ENCODE measurements at regions not wholly inside any gene's neighbourhood (a gene's known extent, or its start where the extent isn't known, plus 50 kb on each side); places are given as distances from the start of the nearest gene placed in this dataset.

- Histone ChIP-seq H3K4me1 (ENCODE audit: low read depth, poor library complexity, severe bottlenecking) (no peaks in the 10 kb centered on the region), H3K9ac (no peak overlapping the region), H3K27me3 (ENCODE audit: insufficient read depth, low read depth) (no peaks in the 10 kb centered on the region), H4K20me1 (ENCODE audit: insufficient read depth) (no peaks in the 10 kb centered on the region), H3K79me2 (ENCODE audit: insufficient read depth, low read depth) (no peaks in the 10 kb centered on the region), H3K4me3 (IDR thresholded peaks at IDR 0.05; ENCODE audit: insufficient read depth, low read depth, low read length) (no peak overlapping the region), H2AFZ (ENCODE audit: low read depth) (no peak overlapping the region), H3K4me2 (no peak overlapping the region), H3K27ac (no peak overlapping the region), H3K36me3 (ENCODE audit: insufficient read depth) (no peaks in the 10 kb centered on the region)
- no peak for TF ChIP-seq CTCF (conservative IDR thresholded peaks at IDR 0.05; ENCODE audit: low read depth, low read length)
Measured at GRCh38 chr16:66238696-66239095, 127.8 kb upstream of the CDH5 start.

- Histone ChIP-seq H3K27ac (no peak overlapping the region), H4K20me1 (ENCODE audit: insufficient read depth) (no peaks in the 10 kb centered on the region), H3K9ac (no peak overlapping the region), H3K4me2 (no peak overlapping the region), H3K36me3 (ENCODE audit: insufficient read depth) (no peaks in the 10 kb centered on the region), H3K4me1 (ENCODE audit: low read depth, poor library complexity, severe bottlenecking) (no peaks in the 10 kb centered on the region), H3K4me3 (IDR thresholded peaks at IDR 0.05; ENCODE audit: insufficient read depth, low read depth, low read length) (no peak overlapping the region), H3K79me2 (ENCODE audit: insufficient read depth, low read depth) (no peaks in the 10 kb centered on the region), H3K27me3 (ENCODE audit: insufficient read depth, low read depth) (no peaks in the 10 kb centered on the region), H2AFZ (ENCODE audit: low read depth) (no peak overlapping the region)
- no peak for TF ChIP-seq CTCF (conservative IDR thresholded peaks at IDR 0.05; ENCODE audit: low read depth, low read length)
Measured at GRCh38 chr16:66236301-66236700, 130.2 kb upstream of the CDH5 start.

GRCh38 chr16:66231452-66232160, 134.9 kb upstream of the CDH5 start:
- Histone ChIP-seq H3K79me2 (ENCODE audit: insufficient read depth, low read depth) (no peaks in the 10 kb centered on the region), H3K9ac (no peak overlapping the region), H4K20me1 (ENCODE audit: insufficient read depth) (no peaks in the 10 kb centered on the region), H2AFZ (ENCODE audit: low read depth) (no peak overlapping the region), H3K27me3 (ENCODE audit: insufficient read depth, low read depth) (no peaks in the 10 kb centered on the region), H3K4me1 (ENCODE audit: low read depth, poor library complexity, severe bottlenecking) (no peaks in the 10 kb centered on the region), H3K4me2 (no peak overlapping the region), H3K27ac (no peak overlapping the region), H3K4me3 (IDR thresholded peaks at IDR 0.05; ENCODE audit: insufficient read depth, low read depth, low read length) (no peak overlapping the region), H3K36me3 (ENCODE audit: insufficient read depth) (no peaks in the 10 kb centered on the region)
- TF ChIP-seq CTCF (conservative IDR thresholded peaks at IDR 0.05; ENCODE audit: low read depth, low read length): no peak

GRCh38 chr16:66229651-66230050, 136.8 kb upstream of the CDH5 start:
- H3K4me2 ChIP-seq: no peak overlapping the region

More at GRCh38 chr16:66229651-66230050, 136.8 kb upstream of the CDH5 start:
- Histone ChIP-seq H3K4me3 (IDR thresholded peaks at IDR 0.05; ENCODE audit: insufficient read depth, low read depth, low read length) (no peak overlapping the region), H3K9ac (no peak overlapping the region), H3K27me3 (ENCODE audit: insufficient read depth, low read depth) (no peaks in the 10 kb centered on the region), H3K79me2 (ENCODE audit: insufficient read depth, low read depth) (no peaks in the 10 kb centered on the region), H3K4me1 (ENCODE audit: low read depth, poor library complexity, severe bottlenecking) (no peaks in the 10 kb centered on the region), H4K20me1 (ENCODE audit: insufficient read depth) (no peaks in the 10 kb centered on the region), H3K27ac (no peak overlapping the region), H2AFZ (ENCODE audit: low read depth) (no peak overlapping the region), H3K36me3 (ENCODE audit: insufficient read depth) (no peaks in the 10 kb centered on the region)
- no peak for TF ChIP-seq CTCF (conservative IDR thresholded peaks at IDR 0.05; ENCODE audit: low read depth, low read length)
